ENCODE measurements at regions not wholly inside any gene's neighbourhood (a gene's known extent, or its start where the extent isn't known, plus 50 kb on each side); places are given as distances from the start of the nearest gene placed in this dataset.
A peak's percentile ranks its signal among the peaks of the same experiment; 100 is the strongest.

GRCh38 chr2:195606179-195606578, 50.8 kb upstream of the SLC39A10 start:
- no peak for DNase-seq (ENCODE audit: low read depth in 2 of 2)

GRCh38 chr2:195604706-195605105, 52.3 kb upstream of the SLC39A10 start:
- no peak for DNase-seq (ENCODE audit: low read depth in 2 of 2)

GRCh38 chr2:195603998-195604397, 53.0 kb upstream of the SLC39A10 start:
- no peak for DNase-seq (ENCODE audit: low read depth in 2 of 2)

GRCh38 chr2:195603408-195603807, 53.6 kb upstream of the SLC39A10 start:
- no peak for DNase-seq (ENCODE audit: low read depth in 2 of 2)

GRCh38 chr2:195602687-195603086, 54.3 kb upstream of the SLC39A10 start:
- no peak for DNase-seq (ENCODE audit: low read depth in 2 of 2)

GRCh38 chr2:195601361-195601760, 55.7 kb upstream of the SLC39A10 start:
- no peak for DNase-seq (ENCODE audit: low read depth in 2 of 2)

- no peak for DNase-seq (ENCODE audit: low read depth in 2 of 2)
Observed at GRCh38 chr2:195600778-195601177, 56.2 kb upstream of the SLC39A10 start.

- DNase-seq (ENCODE audit: low read depth in 2 of 2) = no peak
Observed at GRCh38 chr2:195596840-195597239, 60.2 kb upstream of the SLC39A10 start.

- DNase-seq (ENCODE audit: low read depth in 2 of 2) = no peak
Observed at GRCh38 chr2:195595825-195596224, 61.2 kb upstream of the SLC39A10 start.

GRCh38 chr2:195594919-195595694, 61.9 kb upstream of the SLC39A10 start:
- DNase-seq (ENCODE audit: low read depth in 2 of 2) = no peak

GRCh38 chr2:195594248-195594647, 62.8 kb upstream of the SLC39A10 start:
- DNase-seq (ENCODE audit: low read depth in 2 of 2) = no peak

GRCh38 chr2:195592105-195592504, 64.9 kb upstream of the SLC39A10 start:
- DNase-seq (ENCODE audit: low read depth in 2 of 2) = no peak

GRCh38 chr2:195590861-195591205, 66.2 kb upstream of the SLC39A10 start:
- no peak for DNase-seq (ENCODE audit: low read depth in 2 of 2)

GRCh38 chr2:195590199-195590860, 66.7 kb upstream of the SLC39A10 start:
- no peak for DNase-seq (ENCODE audit: low read depth in 2 of 2)

- DNase-seq (ENCODE audit: low read depth in 2 of 2) = no peak
Observed at GRCh38 chr2:195587966-195588365, 69.1 kb upstream of the SLC39A10 start.

GRCh38 chr2:195586062-195586714, 70.8 kb upstream of the SLC39A10 start:
- no peak for DNase-seq (ENCODE audit: low read depth in 2 of 2)

GRCh38 chr2:195582188-195582587, 74.8 kb upstream of the SLC39A10 start:
- DNase-seq (ENCODE audit: low read depth in 2 of 2) = no peak

- no peak for DNase-seq (ENCODE audit: low read depth in 2 of 2)
Observed at GRCh38 chr2:195579776-195580555, 77.1 kb upstream of the SLC39A10 start.

- peak; percentile 43 to 62 for DNase-seq (ENCODE audit: low read depth in 2 of 2)
Observed at GRCh38 chr2:195575879-195576401, 81.1 kb upstream of the SLC39A10 start.

- DNase-seq (ENCODE audit: low read depth in 2 of 2) = peak in 1 of 2 donors; percentile 14
Observed at GRCh38 chr2:195575016-195575415, 82.0 kb upstream of the SLC39A10 start.

GRCh38 chr2:195574312-195574711, 82.7 kb upstream of the SLC39A10 start:
- DNase-seq (ENCODE audit: low read depth in 2 of 2) = no peak

All from dermis microvascular lymphatic vessel endothelial cell (primary cell).